Neuronal stem cell (in vitro differentiated cells): ENCODE measurements at regions not wholly inside any gene's neighbourhood (a gene's known extent, or its start where the extent isn't known, plus 50 kb on each side); places are given as distances from the start of the nearest gene placed in this dataset.

ENCODE experiments used
- DNase-seq: peaks from one replicate; pipeline ENCODE4 v3.0.0-alpha.2; 2013; ENCODE audit warnings: low spot score
- H2AFZ ChIP-seq: one replicate; pipeline ENCODE4 v1.6.1; 2013; ENCODE audit warnings: mild to moderate bottlenecking, low read length, inconsistent platforms
- H2AK5ac ChIP-seq: 2 replicates; pipeline ENCODE4 v1.6.1; 2013; ENCODE audit warnings: low read depth, mild to moderate bottlenecking, inconsistent platforms, low read length, moderate library complexity, mixed read lengths
- H2BK120ac ChIP-seq: 2 replicates; pipeline ENCODE4 v1.6.1; 2013; ENCODE audit warnings: low read depth, mild to moderate bottlenecking, inconsistent platforms, low read length, moderate library complexity, mixed read lengths
- H2BK12ac ChIP-seq: one replicate; pipeline ENCODE4 v1.6.1; 2013; ENCODE audit warnings: low read length, inconsistent platforms
- H2BK15ac ChIP-seq: 2 replicates; pipeline ENCODE4 v1.6.1; 2013; ENCODE audit warnings: mild to moderate bottlenecking, low read length, inconsistent platforms, mixed read lengths
- H2BK5ac ChIP-seq: one replicate; pipeline ENCODE4 v1.6.1; 2013; ENCODE audit warnings: inconsistent platforms, mild to moderate bottlenecking, low read length, moderate library complexity
- H3K14ac ChIP-seq: one replicate; pipeline ENCODE4 v1.6.1; 2013; ENCODE audit warnings: low read length, inconsistent platforms
- H3K18ac ChIP-seq: 2 replicates; pipeline ENCODE4 v1.6.1; 2013; ENCODE audit warnings: low read length, inconsistent platforms
- H3K23ac ChIP-seq: 2 replicates; pipeline ENCODE4 v1.6.1; 2013; ENCODE audit warnings: low read depth, mild to moderate bottlenecking, mixed read lengths, low read length, inconsistent platforms; ENCODE audit not compliant: poor library complexity
- H3K27ac ChIP-seq: replicated peaks from 3 replicates; pipeline ENCODE4 v1.5.1; 2013; ENCODE audit warnings: low read length, inconsistent platforms
- H3K27me3 ChIP-seq, 3 experiments: 2 replicates each; pipeline ENCODE4 v1.6.1; 2013; ENCODE audit warnings: low read length in 3 of 3, mild to moderate bottlenecking in 2 of 3, inconsistent platforms in 1 of 3, low read depth in 1 of 3, mixed read lengths in 1 of 3, moderate library complexity in 1 of 3; ENCODE audit not compliant: control insufficient read depth in 3 of 3, insufficient read depth in 3 of 3
- H3K36me3 ChIP-seq, 2 donors: replicated peaks in 1 of 2; 2 replicates each; pipeline ENCODE4 v1.6.1; 2013; ENCODE audit warnings: low read length in 2 of 2; ENCODE audit not compliant: control insufficient read depth in 2 of 2, insufficient read depth in 2 of 2
- H3K4ac ChIP-seq: 2 replicates; pipeline ENCODE4 v1.6.1; 2013; ENCODE audit warnings: inconsistent platforms, mild to moderate bottlenecking, low read length, moderate library complexity
- H3K4me1 ChIP-seq, 2 donors: 1 replicate in 1 of 2; 2 replicates in 1 of 2; pipeline ENCODE4 v1.6.1; 2013; ENCODE audit warnings: low read length in 2 of 2, low read depth in 1 of 2; ENCODE audit not compliant: control insufficient read depth in 2 of 2, insufficient read depth in 1 of 2
- H3K4me2 ChIP-seq: one replicate; pipeline ENCODE4 v1.6.1; 2013; ENCODE audit warnings: mild to moderate bottlenecking, low read length, inconsistent platforms; ENCODE audit not compliant: insufficient read depth, poor library complexity, severe bottlenecking
- H3K4me3 ChIP-seq, 2 donors: 2 replicates each; pipeline ENCODE4 v1.5.1; 2013; ENCODE audit warnings: low read length in 2 of 2, mild to moderate bottlenecking in 2 of 2, inconsistent platforms in 1 of 2, moderate library complexity in 1 of 2
- H3K79me1 ChIP-seq: one replicate; pipeline ENCODE4 v1.6.1; 2013; ENCODE audit warnings: low read depth, mild to moderate bottlenecking, inconsistent platforms, low read length, moderate library complexity
- H3K9ac ChIP-seq: one replicate; pipeline ENCODE4 v1.6.1; 2013; ENCODE audit warnings: mild to moderate bottlenecking, low read depth, low read length, inconsistent platforms; ENCODE audit not compliant: poor library complexity
- H3K9me3 ChIP-seq, 2 donors: replicated peaks in 1 of 2; 2 replicates each; pipeline versions ENCODE3 to v1.6.1; 2013; ENCODE audit warnings: low read length in 2 of 2, mild to moderate bottlenecking in 2 of 2, inconsistent platforms in 1 of 2, low read depth in 1 of 2, mixed read lengths in 1 of 2, moderate library complexity in 1 of 2; ENCODE audit not compliant: control insufficient read depth in 2 of 2, insufficient read depth in 1 of 2
- H4K8ac ChIP-seq: one replicate; pipeline ENCODE4 v1.6.1; 2013; ENCODE audit warnings: low read depth, mild to moderate bottlenecking, inconsistent platforms, low read length, moderate library complexity
- H4K91ac ChIP-seq: one replicate; pipeline ENCODE4 v1.6.1; 2013; ENCODE audit warnings: low read length, low read depth, mild to moderate bottlenecking, inconsistent platforms; ENCODE audit not compliant: poor library complexity
- WGBS, 2 donors: extraction: QIAGEN DNeasy Blood & Tissue Kit; methylation state at CpG; one replicate each; pipeline ENCODE4 v1.1.7; 2013; ENCODE audit warnings: missing lambda C conversion rate in 2 of 2, mixed read lengths in 1 of 2; ENCODE audit not compliant: insufficient read length in 2 of 2, insufficient replicate concordance in 1 of 2; ENCODE audit errors: extremely low coverage in 2 of 2; 5-methylcytosine and 5-hydroxymethylcytosine counted together

DNA sequence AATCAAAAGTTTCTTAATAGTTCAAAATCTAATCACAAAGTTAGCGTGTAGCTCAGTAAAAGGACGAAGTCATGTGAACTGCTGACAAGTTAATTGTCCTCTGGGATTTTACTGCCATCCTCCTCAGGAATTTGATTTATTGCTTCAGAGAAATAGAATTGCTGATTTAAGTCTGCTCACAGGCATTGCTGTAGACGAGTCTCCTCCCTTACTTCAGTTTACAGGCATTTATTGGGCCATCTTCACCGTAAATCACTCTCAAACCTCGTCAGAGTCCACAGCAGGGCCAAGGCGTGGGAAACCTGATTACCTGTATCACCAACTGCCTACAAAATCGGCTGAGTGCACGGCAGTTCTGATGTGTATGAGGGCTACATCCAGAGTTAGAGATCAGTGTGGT is 119.1 kb upstream of the PDE10A start:
- no peaks in the 10 kb centered on the region for H3K27me3 ChIP-seq
- H3K79me1 ChIP-seq, result no peaks in the 10 kb centered on the region
- H3K14ac ChIP-seq, result no peak overlapping the region
- H3K4me3 ChIP-seq, result no peak overlapping the region
- H2BK15ac ChIP-seq, result no peak overlapping the region
- peaks cover 0 to 1% of the 10 kb centered on the region in 2 donors for H3K9me3 ChIP-seq
- H2BK5ac ChIP-seq, result no peak overlapping the region
- peaks cover 0 to under 1% of the 10 kb centered on the region in 2 donors for H3K4me1 ChIP-seq
- no peak overlapping the region for H3K4me2 ChIP-seq
- no peak overlapping the region for H3K4ac ChIP-seq
- no peak overlapping the region for H4K91ac ChIP-seq
- H3K23ac ChIP-seq, result no peak overlapping the region
- no CpG with 5 or more reads among the region's 8 CpGs for WGBS, 2 donors
- no peak overlapping the region for H2AK5ac ChIP-seq
- no peak for DNase-seq
- no peak overlapping the region for H3K18ac ChIP-seq
- no peak overlapping the region for H2BK120ac ChIP-seq
- no peaks in the 10 kb centered on the region for H3K36me3 ChIP-seq
- H2BK12ac ChIP-seq, result no peak overlapping the region
- no peak overlapping the region for H4K8ac ChIP-seq
- H3K27ac ChIP-seq, result no peak overlapping the region
- H3K9ac ChIP-seq, result no peak overlapping the region
- H2AFZ ChIP-seq, result no peak overlapping the region

DNA sequence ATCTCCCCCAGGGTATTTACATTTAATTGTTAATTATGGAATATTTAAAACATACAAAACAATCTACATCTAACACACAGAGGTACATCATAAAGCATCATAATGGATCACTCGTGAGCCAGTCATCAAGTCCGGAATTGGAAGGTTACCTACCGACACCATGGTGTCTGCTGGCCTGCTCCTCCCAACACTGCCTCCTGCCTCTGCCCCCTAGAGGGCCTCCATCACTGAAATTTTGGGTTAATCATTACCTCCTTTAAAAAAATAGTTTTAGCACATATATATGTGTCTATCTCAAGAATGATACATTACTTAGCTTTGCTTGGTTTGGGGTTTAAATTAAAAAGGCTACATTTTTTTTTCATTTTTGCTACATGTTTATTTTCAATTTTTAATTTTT is 114.6 kb upstream of the PDE10A start:
- Histone ChIP-seq H3K18ac (no peak overlapping the region), H2BK120ac (no peak overlapping the region), H3K14ac (no peak overlapping the region), H2BK5ac (no peak overlapping the region), H2BK15ac (no peak overlapping the region), H3K9me3 (peaks cover 0 to 1% of the 10 kb centered on the region in 2 donors), H3K27ac (no peak overlapping the region), H3K4me1 (peaks cover 0 to 31% of the 10 kb centered on the region in 2 donors), H3K79me1 (no peaks in the 10 kb centered on the region), H3K23ac (no peak overlapping the region), H3K36me3 (no peaks in the 10 kb centered on the region), H3K27me3 (no peaks in the 10 kb centered on the region), H2AFZ (no peak overlapping the region), H3K4ac (no peak overlapping the region), H2AK5ac (no peak overlapping the region), H4K8ac (no peak overlapping the region), H4K91ac (no peak overlapping the region), H2BK12ac (no peak overlapping the region), H3K4me2 (no peak overlapping the region), H3K4me3 (no peak overlapping the region), H3K9ac (no peak overlapping the region)
- WGBS, 2 donors, result no CpG with 5 or more reads among the region's 3 CpGs
- no peak for DNase-seq

DNA sequence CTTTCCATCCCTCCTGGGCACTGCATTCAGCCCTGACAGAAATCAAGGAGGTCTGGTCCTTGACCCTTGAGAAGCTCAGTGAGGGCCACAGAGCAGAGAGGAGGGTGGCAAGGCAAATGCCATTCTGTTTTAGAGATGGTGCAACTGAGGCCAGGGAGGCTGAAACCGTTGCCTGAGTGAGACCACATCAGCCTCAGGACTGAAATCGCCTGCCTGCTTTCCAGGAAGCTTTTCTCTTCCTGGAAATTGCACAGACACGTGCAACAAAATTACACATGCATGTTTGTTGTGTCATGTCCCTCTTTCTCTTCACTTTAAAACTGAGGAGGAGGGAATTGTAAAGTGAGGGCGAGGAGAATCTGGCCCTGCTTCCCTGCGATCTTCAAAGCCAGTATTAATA is 113.7 kb upstream of the PDE10A start:
- Histone ChIP-seq H2BK120ac (no peak overlapping the region), H3K36me3 (no peaks in the 10 kb centered on the region), H3K4me1 (peaks cover 1 to 31% of the 10 kb centered on the region in 2 donors), H2BK5ac (no peak overlapping the region), H3K23ac (no peak overlapping the region), H2BK12ac (no peak overlapping the region), H3K14ac (no peak overlapping the region), H3K4ac (no peak overlapping the region), H2AFZ (peak overlapping the region; percentile 33), H4K91ac (no peak overlapping the region), H3K79me1 (peaks cover 2% of the 10 kb centered on the region), H2AK5ac (no peak overlapping the region), H3K27me3 (no peaks in the 10 kb centered on the region), H4K8ac (no peak overlapping the region), H3K27ac (no peak overlapping the region), H3K18ac (peak overlapping the region; percentile 23), H3K4me3 (no peak overlapping the region), H3K9me3 (peaks cover 0 to 1% of the 10 kb centered on the region in 2 donors), H2BK15ac (no peak overlapping the region), H3K9ac (no peak overlapping the region), H3K4me2 (no peak overlapping the region)
- DNase-seq, result no peak
- no CpG with 5 or more reads among the region's 5 CpGs for WGBS, 2 donors

DNA sequence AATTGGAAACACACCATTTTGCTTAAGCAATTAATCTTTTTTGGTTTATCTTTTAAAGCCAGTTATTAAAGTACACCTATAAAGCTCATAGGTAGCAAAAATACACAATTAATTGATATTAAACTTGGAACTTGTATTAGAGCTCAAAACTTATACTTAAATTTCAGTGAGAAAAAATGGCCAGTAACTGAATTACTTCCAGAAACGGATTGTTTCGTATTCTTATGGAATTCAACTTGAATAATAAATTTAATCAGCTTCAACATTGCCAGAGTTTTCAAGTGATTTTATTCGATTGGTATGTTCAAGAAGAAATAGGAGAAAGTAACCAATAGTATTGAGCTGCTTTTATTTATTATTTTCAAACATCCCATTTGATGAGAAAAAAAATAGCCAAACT is 112.7 kb upstream of the PDE10A start:
- DNase-seq, result no peak
- Histone ChIP-seq H3K79me1 (peaks cover 2% of the 10 kb centered on the region), H3K27ac (no peak overlapping the region), H3K27me3 (no peaks in the 10 kb centered on the region), H3K4me1 (peaks cover 1 to 32% of the 10 kb centered on the region in 2 donors), H2AFZ (no peak overlapping the region), H3K14ac (no peak overlapping the region), H3K9me3 (peaks cover 0 to 1% of the 10 kb centered on the region in 2 donors), H4K91ac (no peak overlapping the region), H3K23ac (no peak overlapping the region), H2BK12ac (no peak overlapping the region), H2BK15ac (no peak overlapping the region), H3K9ac (no peak overlapping the region), H2BK5ac (no peak overlapping the region), H3K4me3 (no peak overlapping the region), H2BK120ac (no peak overlapping the region), H3K4me2 (no peak overlapping the region), H3K18ac (no peak overlapping the region), H4K8ac (no peak overlapping the region), H3K36me3 (no peaks in the 10 kb centered on the region), H2AK5ac (no peak overlapping the region), H3K4ac (no peak overlapping the region)
- WGBS, 2 donors, result no CpG with 5 or more reads among the region's 3 CpGs
